Activated CD4-positive, alpha-beta T cell treated with anti-CD3 and anti-CD28 coated beads, Interleukin-2, Interleukin-4, amounts not matched to agents 100 ng/mL and 50 ng/mL, durations not matched to agents 16 hours and 8 hours (primary cell): ENCODE measurements at regions not wholly inside any gene's neighbourhood (a gene's known extent, or its start where the extent isn't known, plus 50 kb on each side); places are given as distances from the start of the nearest gene placed in this dataset.
A peak's percentile ranks its signal among the peaks of the same experiment; 100 is the strongest.
"Not testable (repeated sequence)": the region's sequence is repeated elsewhere in the genome, so short reads cannot be mapped to it uniquely, and the experiment has no call there.

Source experiments
- DNase-seq: peaks from one replicate; pipeline ENCODE4 v3.0.0-alpha.2; 2020; ENCODE audit warnings: low spot score

DNA sequence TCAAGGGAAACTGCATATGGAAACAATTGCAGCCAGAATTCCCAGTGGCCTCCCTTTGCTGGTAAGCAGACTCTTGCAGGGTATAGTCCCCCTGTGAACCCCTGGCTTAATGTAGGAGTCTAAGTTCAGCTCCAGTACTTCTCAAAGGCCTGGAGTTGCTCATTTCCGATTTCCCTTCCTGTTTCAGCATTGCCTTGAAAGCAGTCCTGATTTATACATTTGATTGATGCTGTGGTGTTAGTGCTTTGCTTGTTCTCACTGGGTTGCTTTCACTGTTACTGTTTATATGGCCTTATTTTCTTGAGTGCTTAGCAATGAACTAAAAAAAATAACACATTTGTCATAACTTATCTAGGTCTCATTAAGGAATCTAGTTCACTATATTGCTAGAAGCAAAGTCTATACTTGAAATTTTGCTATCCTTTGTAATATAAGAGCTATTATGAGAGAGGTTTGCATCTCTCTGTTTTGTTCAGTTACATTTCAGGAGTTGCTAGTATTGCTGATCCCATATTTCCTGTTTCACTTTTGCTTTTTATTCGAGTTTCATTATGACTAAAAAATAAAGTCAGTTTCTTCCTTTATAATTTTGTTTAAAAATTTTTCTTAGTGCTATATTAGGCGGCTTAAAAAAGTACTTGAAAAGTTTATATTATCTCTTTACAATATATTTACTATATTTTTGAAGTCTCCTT is 122.4 kb upstream of the NMUR2 start:
- peak; percentile 23 for DNase-seq

- no peak for DNase-seq
These were observed 124.4 kb upstream of the NMUR2 start for GRCh38 chr5:152529440-152529839.

- DNase-seq: peak; percentile 36
These were observed 127.6 kb upstream of the NMUR2 start for GRCh38 chr5:152532714-152533113.

- no peak for DNase-seq
These were observed 129.6 kb upstream of the NMUR2 start for GRCh38 chr5:152534641-152535040.

- DNase-seq: no peak
These were observed 137.7 kb upstream of the NMUR2 start for GRCh38 chr5:152542741-152543140.

DNA sequence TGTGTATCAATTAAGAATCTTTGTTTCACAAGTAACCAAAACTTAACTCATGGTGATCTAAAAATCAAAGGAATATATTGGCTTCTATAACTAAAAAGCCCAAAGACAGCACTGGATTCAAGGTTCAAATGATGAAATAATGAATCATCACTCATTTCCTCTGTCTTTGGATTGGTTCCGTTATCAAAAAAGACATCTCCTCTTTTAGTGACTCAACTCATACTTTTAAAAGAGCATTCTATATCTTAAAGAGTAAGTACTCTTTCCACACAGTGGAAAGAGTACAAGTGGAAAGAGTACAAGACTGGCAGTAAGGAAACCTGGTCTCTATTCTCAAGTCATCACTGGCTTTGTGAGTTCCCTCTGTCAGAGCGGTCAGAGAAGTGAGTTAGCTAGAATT is 141.4 kb upstream of the NMUR2 start:
- DNase-seq: no peak

DNA sequence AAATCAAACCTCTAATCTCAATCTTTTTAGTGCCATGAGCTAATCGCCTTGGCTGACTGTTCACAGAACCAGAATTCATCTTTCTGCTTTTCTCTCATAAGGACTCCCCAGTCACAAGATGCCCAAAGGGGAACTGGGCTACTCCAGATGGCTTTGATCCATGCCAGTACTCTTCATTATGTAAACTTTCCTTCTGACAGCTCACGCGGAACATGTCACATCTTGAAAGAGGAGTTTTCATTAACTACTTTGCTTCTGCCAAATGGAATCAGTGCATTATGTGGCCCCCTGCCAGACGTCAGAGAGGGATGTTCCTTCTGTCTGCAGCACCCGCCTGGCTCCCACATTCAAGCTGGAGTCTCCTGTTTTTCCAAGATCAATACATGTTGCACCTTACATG is 142.1 kb upstream of the NMUR2 start:
- DNase-seq: no peak

- DNase-seq: no peak
These were observed 144.6 kb upstream of the NMUR2 start for GRCh38 chr5:152549709-152550108.

DNA sequence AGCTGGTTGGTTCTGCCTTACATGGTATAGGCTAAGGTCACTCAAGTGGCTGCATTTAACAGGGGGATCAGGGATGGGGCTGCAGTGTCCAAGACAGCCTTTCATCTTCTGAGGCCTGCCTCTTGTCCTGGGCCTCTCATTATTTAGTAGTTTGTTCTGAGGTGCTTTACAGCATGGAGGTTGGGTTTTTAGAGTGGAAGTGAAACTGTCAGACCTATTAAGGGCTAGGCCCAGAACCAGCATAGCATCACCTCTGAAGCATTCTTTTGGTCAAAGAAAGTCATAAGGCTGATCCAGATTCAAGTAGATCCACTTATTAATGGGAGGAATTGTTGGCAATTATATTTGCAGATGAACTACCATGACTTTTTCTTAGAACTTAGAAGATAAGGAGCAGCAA is 146.0 kb upstream of the NMUR2 start:
- DNase-seq: no peak

GRCh38 chr5:152556784-152557183 is 151.7 kb upstream of the NMUR2 start:
- no peak for DNase-seq

DNA sequence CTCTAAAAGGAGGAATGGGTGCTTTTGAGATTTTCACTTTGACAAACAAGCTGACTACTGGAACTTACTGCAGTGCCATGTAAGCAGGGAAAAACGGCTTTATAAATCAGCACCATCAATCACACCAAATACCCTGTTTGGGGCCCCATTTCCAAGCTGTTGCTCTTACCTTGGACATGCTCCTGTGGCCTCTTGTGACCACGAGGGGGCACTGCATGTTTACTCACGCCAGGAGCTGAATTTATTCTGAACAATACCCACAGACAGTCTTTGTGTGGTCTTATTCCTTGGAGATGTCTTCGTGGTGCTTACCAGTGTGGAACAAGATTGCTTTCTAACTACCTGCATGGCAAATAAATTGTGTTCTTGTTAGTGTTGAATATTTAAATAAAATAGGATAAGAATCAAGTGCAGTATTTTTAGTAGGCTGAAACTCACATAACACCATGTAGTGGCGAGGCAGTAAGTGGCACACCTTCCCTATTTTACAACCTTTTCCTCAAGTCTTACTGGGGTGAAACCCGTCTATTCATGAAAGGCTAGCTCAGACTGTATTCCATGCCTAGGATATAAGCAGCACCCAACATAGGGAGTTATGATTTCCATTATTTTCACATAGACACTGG is 155.5 kb upstream of the NMUR2 start:
- peak; percentile 41 for DNase-seq

DNA sequence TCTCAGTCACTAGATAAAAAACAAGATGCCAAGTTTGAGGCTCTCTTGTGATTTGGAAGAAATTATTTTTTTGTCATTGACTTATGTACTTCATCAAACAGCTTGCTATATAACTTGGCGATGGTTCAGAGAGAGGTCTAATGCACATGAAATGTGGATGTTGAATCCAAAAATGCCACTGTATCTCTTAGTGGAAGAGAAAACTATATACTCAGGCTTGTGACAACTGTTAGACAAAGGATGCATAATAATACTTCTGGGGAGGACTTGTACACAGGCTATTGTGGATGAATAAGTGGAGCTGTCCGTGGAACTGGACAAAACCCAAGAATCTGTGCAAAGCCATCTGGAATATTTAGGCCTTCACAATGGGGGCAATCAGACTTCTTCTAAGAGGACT is 162.9 kb upstream of the NMUR2 start:
- no peak for DNase-seq

DNA sequence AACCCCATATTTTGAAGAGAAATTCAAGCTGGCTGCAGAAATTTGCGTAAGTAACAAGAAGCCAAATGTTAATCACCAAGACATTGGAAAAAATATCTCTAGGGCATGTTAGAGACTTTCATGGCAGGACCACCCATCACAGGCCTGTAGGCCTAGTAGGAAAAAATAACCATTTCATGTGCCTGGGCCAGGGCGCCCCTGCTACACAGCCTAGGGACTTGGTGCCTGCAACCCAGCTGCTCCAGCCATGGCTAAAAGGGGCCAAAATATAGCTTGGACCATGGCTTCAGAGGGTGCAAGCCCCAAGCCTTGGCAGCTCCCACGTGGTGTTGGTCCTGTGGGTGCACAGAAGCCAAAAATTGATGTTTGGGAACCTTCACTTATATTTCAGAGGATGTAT is 167.7 kb upstream of the NMUR2 start:
- no peak for DNase-seq

GRCh38 chr5:152584103-152584502 is 179.0 kb upstream of the NMUR2 start:
- DNase-seq: no peak

GRCh38 chr5:152592416-152592815 is 187.3 kb upstream of the NMUR2 start:
- no peak for DNase-seq

DNA sequence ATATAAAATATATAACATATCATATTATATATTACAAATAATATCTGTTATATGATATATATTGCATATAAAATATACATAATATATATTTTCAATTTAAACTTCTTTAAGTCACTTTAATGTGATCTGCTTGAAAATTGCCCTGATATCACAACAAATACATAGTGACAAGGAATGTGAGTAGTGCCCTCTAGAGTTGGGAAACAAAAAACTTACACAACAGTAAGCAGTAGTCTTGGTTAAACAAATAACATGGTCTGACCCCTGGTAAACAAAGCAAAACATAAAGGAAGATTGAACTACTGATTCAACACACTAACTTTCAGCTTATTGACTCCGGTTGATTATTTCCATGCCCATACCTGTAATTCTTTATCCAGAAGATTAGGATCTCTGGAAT is 188.3 kb upstream of the NMUR2 start:
- peak; percentile 2 for DNase-seq

GRCh38 chr5:152595405-152595804 is 190.3 kb upstream of the NMUR2 start:
- DNase-seq: no peak

DNA sequence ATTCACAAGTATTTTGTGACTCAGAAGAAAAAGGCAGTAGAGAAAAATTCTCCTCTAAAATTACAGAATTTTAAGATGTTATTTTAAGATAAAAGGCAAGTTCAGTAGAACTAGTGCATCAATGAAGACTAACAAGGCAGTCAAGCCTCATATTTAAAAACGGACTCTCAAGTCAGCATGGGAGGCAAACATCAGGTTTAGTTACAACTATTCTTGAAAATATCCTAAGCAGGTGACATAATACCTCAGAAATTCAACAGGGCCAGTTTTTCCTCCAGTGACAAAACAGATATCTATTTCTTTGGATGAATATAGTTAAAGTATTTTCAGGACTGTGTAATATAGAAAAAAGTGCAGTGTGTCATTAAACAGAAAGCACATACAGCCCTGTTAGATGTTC is 194.0 kb upstream of the NMUR2 start:
- DNase-seq: no peak

- DNase-seq: no peak
These were observed 197.0 kb upstream of the NMUR2 start for GRCh38 chr5:152601806-152602732.

- DNase-seq: not testable (repeated sequence)
These were observed 201.0 kb upstream of the NMUR2 start for GRCh38 chr5:152606050-152606449.

GRCh38 chr5:152606776-152607364 is 201.8 kb upstream of the NMUR2 start:
- no peak for DNase-seq

- DNase-seq: no peak
These were observed 202.5 kb upstream of the NMUR2 start for GRCh38 chr5:152607401-152608160.
